PC-3 (cell line): ENCODE measurements at regions not wholly inside any gene's neighbourhood (a gene's known extent, or its start where the extent isn't known, plus 50 kb on each side); places are given as distances from the start of the nearest gene placed in this dataset.
A peak's percentile ranks its signal among the peaks of the same experiment; 100 is the strongest.

Experiments
- ATAC-seq: fragments of 200-7000 bp; cut with Tn5 transposase; 2 replicates; pipeline ENCODE4 v1.9.1; 2020; ENCODE audit warnings: mild to moderate bottlenecking, moderate library complexity
- BruUV-seq: library from RNA; stranded (reverse); fragments of 400-500 nt; replicated peaks from 2 replicates; lab custom pipeline; 2021; lab: Mats Ljungman, UMichigan
- CTCF ChIA-PET: fragments of 300-600 bp; sonication (Branson Sonifier 250); formaldehyde crosslinking; loops from one replicate; lab custom pipeline; 2022; ENCODE audit warnings: antibody characterized with exemption; lab: Charles Lee
- POLR2A ChIA-PET: fragments of 300-600 bp; sonication (Branson Sonifier 250); formaldehyde crosslinking; loops from one replicate; lab custom pipeline; 2022; ENCODE audit warnings: antibody characterized with exemption; ENCODE audit not compliant: unreplicated experiment; lab: Charles Lee
- DNase-seq: peaks from one replicate; pipeline ENCODE4 v3.0.0-alpha.2; 2015
- H2AFZ ChIP-seq: fragments of 300-600 bp; sonication (generic); 2 replicates; pipeline ENCODE4 v1.6.0; 2016; ENCODE audit warnings: antibody characterized with exemption, low read length
- H3F3A ChIP-seq: fragments of 300-600 bp; sonication (generic); one replicate; pipeline ENCODE4 v1.6.0; 2017; ENCODE audit warnings: antibody characterized with exemption, low read length, control low read depth, mild to moderate bottlenecking; ENCODE audit not compliant: unreplicated experiment
- H3K27ac ChIP-seq: fragments of 300-600 bp; sonication (generic); 2 replicates; pipeline ENCODE4 v1.5.1; 2016; ENCODE audit warnings: mild to moderate bottlenecking, low read length
- H3K27me3 ChIP-seq: fragments of 300-600 bp; sonication (generic); 2 replicates; pipeline ENCODE4 v1.6.1; 2016; ENCODE audit warnings: low read length, mixed read lengths
- H3K36me3 ChIP-seq: fragments of 300-600 bp; sonication (generic); 2 replicates; pipeline ENCODE4 v1.6.1; 2016; ENCODE audit warnings: low read depth, mixed run types, low read length, mixed read lengths
- H3K4me1 ChIP-seq: fragments of 300-600 bp; sonication (generic); 2 replicates; pipeline ENCODE4 v1.5.1; 2016; ENCODE audit warnings: low read length; ENCODE audit not compliant: insufficient read depth
- H3K4me2 ChIP-seq: fragments of 300-600 bp; sonication (generic); 2 replicates; pipeline ENCODE4 v1.6.0; 2016; ENCODE audit warnings: low read length
- H3K4me3 ChIP-seq: fragments of 300-600 bp; sonication (generic); 2 replicates; pipeline ENCODE4 v1.5.1; 2016; ENCODE audit warnings: mild to moderate bottlenecking, low read length, mixed read lengths
- H3K79me2 ChIP-seq: fragments of 300-600 bp; sonication (generic); 2 replicates; pipeline ENCODE4 v1.6.1; 2017; ENCODE audit warnings: low read length, mixed read lengths
- H3K9ac ChIP-seq: fragments of 300-600 bp; sonication (generic); 2 replicates; pipeline ENCODE4 v1.6.0; 2016; ENCODE audit warnings: mild to moderate bottlenecking, low read length
- H3K9me2 ChIP-seq: fragments of 300-600 bp; sonication (generic); replicated peaks from 2 replicates; pipeline ENCODE4 v1.6.1; 2016; ENCODE audit warnings: mixed run types, low read length, mixed read lengths
- H3K9me3 ChIP-seq: fragments of 300-600 bp; sonication (generic); 2 replicates; pipeline ENCODE4 v1.6.1; 2016; ENCODE audit warnings: low read length, mixed read lengths
- H4K20me1 ChIP-seq: fragments of 300-600 bp; sonication (generic); 2 replicates; pipeline ENCODE4 v1.6.1; 2016; ENCODE audit warnings: low read length, mixed read lengths
- CTCF ChIP-seq: fragments of 300-600 bp; sonication (generic); conservative IDR thresholded peaks from 2 replicates; pipeline ENCODE4 v1.5.1; 2017; ENCODE audit warnings: antibody characterized with exemption, low read depth, mild to moderate bottlenecking, low read length
- EZH2 ChIP-seq: fragments of 300-600 bp; sonication (generic); IDR thresholded peaks from one replicate; pipeline ENCODE4 v1.6.1; 2017; ENCODE audit warnings: antibody characterized with exemption, mild to moderate bottlenecking, low read length; ENCODE audit not compliant: unreplicated experiment
- EZH2phosphoT487 ChIP-seq: fragments of 300-600 bp; sonication (generic); IDR thresholded peaks from 2 replicates; pipeline ENCODE4 v1.6.1; 2018; ENCODE audit warnings: mild to moderate bottlenecking, antibody characterized with exemption, low read length, borderline replicate concordance
- intact Hi-C: fragments of 100-400 bp; cut with micrococcal nuclease; formaldehyde crosslinking; loops from 2 replicates; pipeline ENCODE4 v1.9.0; 2023

DNA sequence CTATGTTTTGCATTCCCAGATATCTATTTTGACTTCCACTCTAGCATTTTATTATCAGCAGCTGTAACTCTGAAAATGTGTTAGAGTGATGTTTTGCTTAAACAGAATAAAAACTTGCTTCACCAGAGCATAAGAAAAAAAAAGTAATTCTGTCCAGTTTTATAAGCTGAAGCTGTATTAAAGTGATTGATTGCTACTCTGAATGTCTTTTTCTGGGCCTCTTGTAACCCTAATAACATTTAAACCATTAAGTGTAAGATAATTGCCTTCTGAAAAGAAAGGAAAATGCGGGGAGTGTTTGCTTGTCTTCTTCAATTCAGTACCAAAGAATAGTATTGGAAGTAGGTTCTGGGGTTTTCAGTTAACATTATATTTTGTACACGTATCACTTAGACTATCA, 57.9 kb upstream of the UBE2E1 start:
- DNase-seq (no peak), ATAC-seq (no peak)
- Histone ChIP-seq H3K9me3 (no peaks in the 10 kb centered on the region), H2AFZ (no peak overlapping the region), H3K4me1 (peaks cover 48% of the 10 kb centered on the region), H3K27me3 (no peaks in the 10 kb centered on the region), H3K79me2 (no peaks in the 10 kb centered on the region), H3K36me3 (no peaks in the 10 kb centered on the region), H3K27ac (no peak overlapping the region), H3K9ac (no peak overlapping the region), H3K9me2 (no peaks in the 10 kb centered on the region), H4K20me1 (no peaks in the 10 kb centered on the region), H3F3A (no peaks in the 10 kb centered on the region), H3K4me2 (peak overlapping the region; percentile 13; the same call in 1 of the 2 replicates), H3K4me3 (no peak overlapping the region)
- no TSS peak for BruUV-seq
- CTCF ChIA-PET, result interaction anchor here (0.6 kb wide), 1 partner anchor 424 kb away, joined by 4 read pairs; no protein-coding TSS in a partner anchor
- TF ChIP-seq EZH2phosphoT487, result no peak
- TF ChIP-seq EZH2, result no peak
- POLR2A ChIA-PET, result no interaction called here
- intact Hi-C loops, result loop anchor here (10.0 kb wide), 1 partner anchor 207 kb away; no protein-coding TSS in a partner anchor

GRCh38 chr3:23748398-23749110, 57.2 kb upstream of the UBE2E1 start:
- H3F3A ChIP-seq, result no peaks in the 10 kb centered on the region
- DNase-seq (peak; percentile 17), ATAC-seq (no peak)
- peaks cover 41% of the 10 kb centered on the region for H3K4me1 ChIP-seq
- H3K36me3 ChIP-seq, result no peaks in the 10 kb centered on the region
- no peak for TF ChIP-seq CTCF
- TF ChIP-seq EZH2phosphoT487, result no peak
- H3K9ac ChIP-seq, result no peak overlapping the region
- H3K27me3 ChIP-seq, result no peaks in the 10 kb centered on the region
- peak overlapping the region; percentile 13; the same call in 1 of the 2 replicates for H3K4me2 ChIP-seq
- BruUV-seq, result no TSS peak
- H3K4me3 ChIP-seq, result no peak overlapping the region
- no peaks in the 10 kb centered on the region for H3K79me2 ChIP-seq
- intact Hi-C loops, result loop anchor here (10.0 kb wide), 1 partner anchor 206 kb away; no protein-coding TSS in a partner anchor
- CTCF ChIA-PET, result interaction anchor here (0.6 kb wide), 1 partner anchor 425 kb away, joined by 4 read pairs; no protein-coding TSS in a partner anchor
- H3K9me3 ChIP-seq, result no peaks in the 10 kb centered on the region
- no peaks in the 10 kb centered on the region for H4K20me1 ChIP-seq
- no peak overlapping the region; the same call in 1 of the 2 replicates for H2AFZ ChIP-seq
- POLR2A ChIA-PET, result no interaction called here
- no peaks in the 10 kb centered on the region for H3K9me2 ChIP-seq
- H3K27ac ChIP-seq, result 0 out of 2 replicates have a peak overlapping the region, but pooled peaks have one; percentile 2

DNA sequence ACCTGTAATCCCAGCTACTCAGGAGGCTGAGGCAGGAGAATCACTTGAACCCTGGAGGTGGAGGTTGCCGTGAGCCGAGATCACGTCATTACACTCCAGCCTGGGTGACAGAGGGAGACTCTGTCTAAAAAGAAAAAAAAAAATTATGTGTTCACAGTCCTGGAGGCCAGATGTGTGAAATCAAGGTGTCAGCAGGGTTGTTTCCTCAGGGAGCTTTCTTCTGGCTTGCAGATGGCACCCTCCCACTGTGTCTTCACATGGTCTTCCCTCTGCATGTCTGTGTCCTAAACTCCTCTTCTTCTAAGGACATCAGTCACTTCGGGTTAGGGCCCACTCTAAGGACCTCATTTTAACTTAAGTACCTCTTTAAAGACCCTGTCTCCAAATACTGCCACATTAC, 56.1 kb upstream of the UBE2E1 start:
- Histone ChIP-seq H4K20me1 (no peaks in the 10 kb centered on the region), H3K36me3 (no peaks in the 10 kb centered on the region), H3K27me3 (no peaks in the 10 kb centered on the region), H3F3A (no peaks in the 10 kb centered on the region), H3K4me2 (no peak overlapping the region), H3K9me3 (no peaks in the 10 kb centered on the region), H3K27ac (no peak overlapping the region), H3K79me2 (no peaks in the 10 kb centered on the region), H3K9ac (no peak overlapping the region), H3K9me2 (no peaks in the 10 kb centered on the region), H3K4me1 (peaks cover 36% of the 10 kb centered on the region), H3K4me3 (no peak overlapping the region), H2AFZ (no peak overlapping the region)
- TF ChIP-seq EZH2 (no peak), CTCF (no peak), EZH2phosphoT487 (no peak)
- ChIA-PET POLR2A (interaction anchor here (0.6 kb wide), 2 partner anchors 209 to 516 kb away, joined by 4 read pairs; no protein-coding TSS in a partner anchor), CTCF (no interaction called here)
- intact Hi-C loops, result loop anchor here (10.0 kb wide), 1 partner anchor 205 kb away; no protein-coding TSS in a partner anchor
- BruUV-seq, result no TSS peak
- DNase-seq (no peak), ATAC-seq (no peak)
